PC-3 (cell line): ENCODE measurements at regions not wholly inside any gene's neighbourhood (a gene's known extent, or its start where the extent isn't known, plus 50 kb on each side); places are given as distances from the start of the nearest gene placed in this dataset.

Experiments used
- ATAC-seq: fragments of 200-7000 bp; cut with Tn5 transposase; 2 replicates; pipeline ENCODE4 v1.9.1; 2020; ENCODE audit warnings: mild to moderate bottlenecking, moderate library complexity
- BruUV-seq: library from RNA; stranded (reverse); fragments of 400-500 nt; replicated peaks from 2 replicates; lab custom pipeline; 2021; lab: Mats Ljungman, UMichigan
- CTCF ChIA-PET: fragments of 300-600 bp; sonication (Branson Sonifier 250); formaldehyde crosslinking; loops from one replicate; lab custom pipeline; 2022; ENCODE audit warnings: antibody characterized with exemption; lab: Charles Lee
- POLR2A ChIA-PET: fragments of 300-600 bp; sonication (Branson Sonifier 250); formaldehyde crosslinking; loops from one replicate; lab custom pipeline; 2022; ENCODE audit warnings: antibody characterized with exemption; ENCODE audit not compliant: unreplicated experiment; lab: Charles Lee
- DNase-seq: peaks from one replicate; pipeline ENCODE4 v3.0.0-alpha.2; 2015
- H2AFZ ChIP-seq: fragments of 300-600 bp; sonication (generic); 2 replicates; pipeline ENCODE4 v1.6.0; 2016; ENCODE audit warnings: antibody characterized with exemption, low read length
- H3F3A ChIP-seq: fragments of 300-600 bp; sonication (generic); one replicate; pipeline ENCODE4 v1.6.0; 2017; ENCODE audit warnings: antibody characterized with exemption, low read length, control low read depth, mild to moderate bottlenecking; ENCODE audit not compliant: unreplicated experiment
- H3K27ac ChIP-seq: fragments of 300-600 bp; sonication (generic); 2 replicates; pipeline ENCODE4 v1.5.1; 2016; ENCODE audit warnings: mild to moderate bottlenecking, low read length
- H3K27me3 ChIP-seq: fragments of 300-600 bp; sonication (generic); 2 replicates; pipeline ENCODE4 v1.6.1; 2016; ENCODE audit warnings: low read length, mixed read lengths
- H3K36me3 ChIP-seq: fragments of 300-600 bp; sonication (generic); 2 replicates; pipeline ENCODE4 v1.6.1; 2016; ENCODE audit warnings: low read depth, mixed run types, low read length, mixed read lengths
- H3K4me1 ChIP-seq: fragments of 300-600 bp; sonication (generic); 2 replicates; pipeline ENCODE4 v1.5.1; 2016; ENCODE audit warnings: low read length; ENCODE audit not compliant: insufficient read depth
- H3K4me2 ChIP-seq: fragments of 300-600 bp; sonication (generic); 2 replicates; pipeline ENCODE4 v1.6.0; 2016; ENCODE audit warnings: low read length
- H3K4me3 ChIP-seq: fragments of 300-600 bp; sonication (generic); 2 replicates; pipeline ENCODE4 v1.5.1; 2016; ENCODE audit warnings: mild to moderate bottlenecking, low read length, mixed read lengths
- H3K79me2 ChIP-seq: fragments of 300-600 bp; sonication (generic); 2 replicates; pipeline ENCODE4 v1.6.1; 2017; ENCODE audit warnings: low read length, mixed read lengths
- H3K9ac ChIP-seq: fragments of 300-600 bp; sonication (generic); 2 replicates; pipeline ENCODE4 v1.6.0; 2016; ENCODE audit warnings: mild to moderate bottlenecking, low read length
- H3K9me2 ChIP-seq: fragments of 300-600 bp; sonication (generic); replicated peaks from 2 replicates; pipeline ENCODE4 v1.6.1; 2016; ENCODE audit warnings: mixed run types, low read length, mixed read lengths
- H3K9me3 ChIP-seq: fragments of 300-600 bp; sonication (generic); 2 replicates; pipeline ENCODE4 v1.6.1; 2016; ENCODE audit warnings: low read length, mixed read lengths
- H4K20me1 ChIP-seq: fragments of 300-600 bp; sonication (generic); 2 replicates; pipeline ENCODE4 v1.6.1; 2016; ENCODE audit warnings: low read length, mixed read lengths
- CTCF ChIP-seq: fragments of 300-600 bp; sonication (generic); conservative IDR thresholded peaks from 2 replicates; pipeline ENCODE4 v1.5.1; 2017; ENCODE audit warnings: antibody characterized with exemption, low read depth, mild to moderate bottlenecking, low read length
- EZH2 ChIP-seq: fragments of 300-600 bp; sonication (generic); IDR thresholded peaks from one replicate; pipeline ENCODE4 v1.6.1; 2017; ENCODE audit warnings: antibody characterized with exemption, mild to moderate bottlenecking, low read length; ENCODE audit not compliant: unreplicated experiment
- EZH2phosphoT487 ChIP-seq: fragments of 300-600 bp; sonication (generic); IDR thresholded peaks from 2 replicates; pipeline ENCODE4 v1.6.1; 2018; ENCODE audit warnings: mild to moderate bottlenecking, antibody characterized with exemption, low read length, borderline replicate concordance
- intact Hi-C: fragments of 100-400 bp; cut with micrococcal nuclease; formaldehyde crosslinking; loops from 2 replicates; pipeline ENCODE4 v1.9.0; 2023

GRCh38 chr22:27350306-27350705 lies 451.2 kb downstream of the MN1 start:
- Histone ChIP-seq H3K36me3 (no peaks in the 10 kb centered on the region), H4K20me1 (no peaks in the 10 kb centered on the region), H3F3A (no peaks in the 10 kb centered on the region), H3K4me2 (no peak overlapping the region), H3K9me3 (no peaks in the 10 kb centered on the region), H3K27me3 (peaks cover 40% of the 10 kb centered on the region), H3K9ac (no peak overlapping the region), H3K9me2 (no peaks in the 10 kb centered on the region), H3K27ac (no peak overlapping the region), H3K79me2 (no peaks in the 10 kb centered on the region), H3K4me1 (no peaks in the 10 kb centered on the region), H2AFZ (no peak overlapping the region), H3K4me3 (no peak overlapping the region)
- no peak for ATAC-seq
- DNase-seq = no peak
- ChIA-PET POLR2A (no interaction called here), CTCF (no interaction called here)
- no TSS peak for BruUV-seq
- intact Hi-C loops = no loop called here
- TF ChIP-seq CTCF = no peak
- TF ChIP-seq EZH2phosphoT487 = no peak
- TF ChIP-seq EZH2 = no peak

- no TSS peak for BruUV-seq
- Histone ChIP-seq H3K4me3 (no peak overlapping the region), H3K9me3 (no peaks in the 10 kb centered on the region), H3K4me1 (no peaks in the 10 kb centered on the region), H3F3A (no peaks in the 10 kb centered on the region), H2AFZ (no peak overlapping the region), H3K36me3 (no peaks in the 10 kb centered on the region), H3K79me2 (no peaks in the 10 kb centered on the region), H3K9me2 (no peaks in the 10 kb centered on the region), H3K27me3 (peaks cover 30% of the 10 kb centered on the region), H4K20me1 (no peaks in the 10 kb centered on the region), H3K27ac (no peak overlapping the region), H3K9ac (no peak overlapping the region), H3K4me2 (no peak overlapping the region)
- CTCF ChIA-PET = no interaction called here
- DNase-seq (no peak), ATAC-seq (no peak)
- no peak for TF ChIP-seq CTCF
- TF ChIP-seq EZH2 = no peak
- TF ChIP-seq EZH2phosphoT487 = no peak
- intact Hi-C loops = no loop called here
- POLR2A ChIA-PET = no interaction called here
Measured at GRCh38 chr22:27352426-27352825, 449.1 kb downstream of the MN1 start.

GRCh38 chr22:27358096-27358870 lies 443.3 kb downstream of the MN1 start:
- no TSS peak for BruUV-seq
- Histone ChIP-seq H3K4me2 (no peak overlapping the region), H3K27ac (no peak overlapping the region), H4K20me1 (no peaks in the 10 kb centered on the region), H3K36me3 (no peaks in the 10 kb centered on the region), H3K9me3 (no peaks in the 10 kb centered on the region), H3K4me3 (no peak overlapping the region), H3K79me2 (no peaks in the 10 kb centered on the region), H3K27me3 (peaks cover 23% of the 10 kb centered on the region), H3K9me2 (no peaks in the 10 kb centered on the region), H3K4me1 (no peaks in the 10 kb centered on the region), H2AFZ (no peak overlapping the region), H3F3A (no peaks in the 10 kb centered on the region), H3K9ac (no peak overlapping the region)
- DNase-seq (no peak), ATAC-seq (no peak)
- CTCF ChIA-PET = no interaction called here
- intact Hi-C loops = no loop called here
- TF ChIP-seq EZH2phosphoT487 (no peak), EZH2 (no peak), CTCF (no peak)
- POLR2A ChIA-PET = no interaction called here
